Liver (tissue), 8 donors: ENCODE measurements at regions not wholly inside any gene's neighbourhood (a gene's known extent, or its start where the extent isn't known, plus 50 kb on each side); places are given as distances from the start of the nearest gene placed in this dataset.
"Not testable (repeated sequence)": the region's sequence is repeated elsewhere in the genome, so short reads cannot be mapped to it uniquely, and the experiment has no call there.

Source experiments
- DNase-seq: peaks from one replicate; pipeline ENCODE4 v3.0.0-alpha.2; 2017; ENCODE audit warnings: low spot score
- H3K27ac ChIP-seq, 2 donors: one replicate each; pipeline ENCODE4 v1.7.0; 2013; ENCODE audit warnings: inconsistent platforms in 2 of 2, low read length in 2 of 2, control low read depth in 1 of 2, low read depth in 1 of 2, mild to moderate bottlenecking in 1 of 2
- H3K27me3 ChIP-seq, 4 donors: one replicate each; pipeline versions ENCODE4 v1.6.1 to v1.7.0; 2013; ENCODE audit warnings: low read length in 3 of 4, inconsistent platforms in 1 of 4, mild to moderate bottlenecking in 1 of 4, moderate library complexity in 1 of 4; ENCODE audit not compliant: control insufficient read depth in 4 of 4, insufficient read depth in 4 of 4
- H3K36me3 ChIP-seq, 4 donors: one replicate each; pipeline versions ENCODE4 v1.6.1 to v1.7.0; 2013; ENCODE audit warnings: low read length in 3 of 4, mild to moderate bottlenecking in 3 of 4, low read depth in 1 of 4, moderate library complexity in 1 of 4; ENCODE audit not compliant: control insufficient read depth in 4 of 4, insufficient read depth in 3 of 4
- H3K4me1 ChIP-seq, 4 donors: one replicate each; pipeline versions ENCODE4 v1.6.1 to v1.7.0; 2013; ENCODE audit warnings: low read length in 3 of 4, mild to moderate bottlenecking in 3 of 4, moderate library complexity in 1 of 4; ENCODE audit not compliant: control insufficient read depth in 4 of 4, insufficient read depth in 4 of 4
- H3K4me3 ChIP-seq, 3 donors: one replicate each; pipeline versions ENCODE4 v1.6.1 to v1.7.0; 2013; ENCODE audit warnings: low read length in 3 of 3, control low read depth in 1 of 3, low read depth in 1 of 3, mild to moderate bottlenecking in 1 of 3
- H3K9ac ChIP-seq, 2 donors: one replicate each; pipeline ENCODE4 v1.7.0; 2013; ENCODE audit warnings: low read length in 2 of 2, mild to moderate bottlenecking in 2 of 2, moderate library complexity in 2 of 2, control low read depth in 1 of 2, low read depth in 1 of 2
- H3K9me3 ChIP-seq, 4 donors: one replicate each; pipeline versions ENCODE4 v1.6.1 to v1.7.0; 2013; ENCODE audit warnings: low read length in 3 of 4; ENCODE audit not compliant: control insufficient read depth in 4 of 4
- CTCF ChIP-seq: fragments of 150-350 bp; IDR thresholded peaks from 2 replicates; pipeline ENCODE4 v1.5.1; 2017; ENCODE audit warnings: improper control_type of control experiment, low read depth, low read length; ENCODE audit not compliant: missing input control
- FOXA1 ChIP-seq: IDR thresholded peaks from 2 replicates; pipeline ENCODE4 v1.6.1; 2016; ENCODE audit warnings: antibody characterized with exemption
- FOXA2 ChIP-seq: IDR thresholded peaks from 2 replicates; pipeline ENCODE4 v1.6.1; 2016; ENCODE audit warnings: antibody characterized with exemption
- GABPA ChIP-seq, 2 donors: IDR thresholded peaks in 1 of 2; conservative IDR thresholded peaks in 1 of 2; 2 replicates each; pipeline ENCODE4 v1.6.1; 2016; ENCODE audit warnings: antibody characterized with exemption in 2 of 2, mild to moderate bottlenecking in 1 of 2, moderate library complexity in 1 of 2
- HNF4G ChIP-seq: IDR thresholded peaks from 2 replicates; pipeline ENCODE4 v1.6.1; 2016; ENCODE audit warnings: antibody characterized with exemption
- REST ChIP-seq: IDR thresholded peaks from 2 replicates; pipeline ENCODE4 v1.6.1; 2016; ENCODE audit warnings: antibody characterized with exemption, mild to moderate bottlenecking
- RXRA ChIP-seq, 2 donors: IDR thresholded peaks; 2 replicates each; pipeline ENCODE4 v1.6.1; 2017 to 2018; ENCODE audit warnings: antibody characterized with exemption in 2 of 2, mild to moderate bottlenecking in 1 of 2
- SP1 ChIP-seq: IDR thresholded peaks from 2 replicates; pipeline ENCODE4 v1.6.1; 2018; ENCODE audit warnings: antibody characterized with exemption, mild to moderate bottlenecking
- TAF1 ChIP-seq: conservative IDR thresholded peaks from 2 replicates; pipeline ENCODE4 v1.6.1; 2016; ENCODE audit warnings: antibody characterized with exemption, mild to moderate bottlenecking
- YY1 ChIP-seq: IDR thresholded peaks from 2 replicates; pipeline ENCODE4 v1.6.1; 2016; ENCODE audit warnings: antibody characterized with exemption, mild to moderate bottlenecking
- ZBTB33 ChIP-seq: IDR thresholded peaks from 2 replicates; pipeline ENCODE4 v1.6.1; 2016; ENCODE audit warnings: antibody characterized with exemption
- WGBS: extraction: QIAGEN DNeasy Blood & Tissue Kit; methylation state at CpG from one replicate; pipeline ENCODE4 v1.1.7; 2013; 5-methylcytosine and 5-hydroxymethylcytosine counted together
- donor health status: healthy.
- donor health status: healthy.
- donor health status: healthy.
- donor health status: healthy.
- donor health status: healthy.

GRCh38 chr3:20375302-20375701 lies 189.3 kb upstream of the SGO1 start:
- Histone ChIP-seq H3K9me3 (no peaks in the 10 kb centered on the region), H3K27me3 (no peaks in the 10 kb centered on the region), H3K27ac (no peak overlapping the region), H3K36me3 (no peaks in the 10 kb centered on the region), H3K4me1 (no peaks in the 10 kb centered on the region), H3K4me3 (no peak overlapping the region), H3K9ac (no peak overlapping the region)
- DNase-seq = no peak
- 78% methylated on average over 2 of the region's 2 CpGs for WGBS
- no peak for TF ChIP-seq ZBTB33
- TF ChIP-seq YY1 = no peak
- TF ChIP-seq GABPA (IDR thresholded peaks at IDR 0.05 in 1 of 2, conservative IDR thresholded peaks at IDR 0.05 in 1 of 2) = no peak
- TF ChIP-seq FOXA1 = no peak
- TF ChIP-seq REST = no peak
- TF ChIP-seq CTCF = no peak
- no peak for TF ChIP-seq FOXA2
- TF ChIP-seq TAF1 = no peak
- no peak for TF ChIP-seq SP1

- not testable (repeated sequence) for H3K4me1 ChIP-seq, H3K27ac ChIP-seq, H3K4me3 ChIP-seq, H3K9ac ChIP-seq, H3K36me3 ChIP-seq, DNase-seq, H3K27me3 ChIP-seq, H3K9me3 ChIP-seq
- 94% methylated on average over 23 of the region's 23 CpGs for WGBS
Measured at GRCh38 chr3:20370273-20371063, 184.5 kb upstream of the SGO1 start.

GRCh38 chr3:20361000-20361399 lies 175.0 kb upstream of the SGO1 start:
- H3K36me3 ChIP-seq = no peaks in the 10 kb centered on the region
- H3K4me3 ChIP-seq = no peak overlapping the region
- 93% methylated on average over 3 of the region's 3 CpGs for WGBS
- H3K9me3 ChIP-seq = peaks cover 0 to 2% (median 0%) of the 10 kb centered on the region in 4 donors
- H3K4me1 ChIP-seq = no peaks in the 10 kb centered on the region
- H3K9ac ChIP-seq = no peak overlapping the region
- no peaks in the 10 kb centered on the region for H3K27me3 ChIP-seq
- no peak for DNase-seq
- TF ChIP-seq HNF4G = no peak
- no peak for TF ChIP-seq TAF1
- TF ChIP-seq SP1 = no peak
- TF ChIP-seq CTCF = no peak
- TF ChIP-seq RXRA (IDR thresholded peaks at IDR 0.05) = no peak
- no peak for TF ChIP-seq REST
- H3K27ac ChIP-seq = no peak overlapping the region
